HUES6 (cell line): ENCODE measurements at regions not wholly inside any gene's neighbourhood (a gene's known extent, or its start where the extent isn't known, plus 50 kb on each side); places are given as distances from the start of the nearest gene placed in this dataset.

Experiments used
- H3K27ac ChIP-seq: 2 replicates; pipeline ENCODE4 v1.7.0; 2013; ENCODE audit warnings: low read depth, mild to moderate bottlenecking, low read length, inconsistent platforms
- H3K27me3 ChIP-seq: 2 replicates; pipeline ENCODE4 v1.6.1; 2013; ENCODE audit warnings: low read length; ENCODE audit not compliant: control insufficient read depth, insufficient read depth
- H3K36me3 ChIP-seq: 2 replicates; pipeline ENCODE4 v1.6.1; 2013; ENCODE audit warnings: low read length; ENCODE audit not compliant: control insufficient read depth, insufficient read depth
- H3K4me1 ChIP-seq: 2 replicates; pipeline ENCODE4 v1.6.1; 2013; ENCODE audit warnings: low read length; ENCODE audit not compliant: control insufficient read depth, insufficient read depth
- H3K4me3 ChIP-seq: 2 replicates; pipeline ENCODE4 v1.5.1; 2013; ENCODE audit warnings: low read depth, low read length
- H3K9ac ChIP-seq: one replicate; pipeline ENCODE4 v1.6.1; 2013; ENCODE audit warnings: mild to moderate bottlenecking, low read length
- H3K9me3 ChIP-seq: 2 replicates; pipeline ENCODE4 v1.6.1; 2013; ENCODE audit warnings: low read depth, low read length; ENCODE audit not compliant: control insufficient read depth, insufficient read depth

DNA sequence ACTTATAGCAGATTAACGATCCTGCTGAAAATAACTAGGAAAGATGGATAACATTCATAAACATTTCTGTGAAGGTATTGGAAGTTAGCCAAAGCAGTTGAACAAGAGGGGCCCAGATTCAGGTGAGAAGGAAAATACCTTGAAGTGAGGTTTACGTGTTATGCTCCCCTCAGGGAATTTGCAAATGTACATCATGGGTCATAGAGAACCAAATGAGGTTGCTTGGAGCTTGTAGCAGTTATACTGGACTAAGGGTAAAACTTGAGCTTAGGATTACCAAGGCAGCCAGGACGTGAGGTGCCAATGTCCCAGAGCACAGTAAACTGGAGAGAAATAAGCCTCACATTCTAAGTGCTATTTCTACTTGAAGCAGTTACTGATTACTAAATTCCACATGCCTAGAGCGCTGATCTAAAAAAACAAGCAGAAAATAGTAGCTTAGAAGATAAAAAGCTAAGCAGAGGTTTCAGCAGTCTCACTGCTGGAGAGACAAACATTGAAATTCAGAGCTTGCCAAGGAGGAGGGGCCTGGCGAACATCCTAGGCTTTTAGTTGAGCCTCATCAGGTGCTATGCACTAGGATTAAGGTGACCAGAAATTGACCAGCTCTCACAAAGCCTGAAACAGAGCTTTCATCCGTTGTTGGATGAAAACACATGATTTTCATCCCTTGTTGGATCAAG is 136.7 kb upstream of the FAM20A start:
- Histone ChIP-seq H3K27ac (no peak overlapping the region), H3K9me3 (peaks cover 23% of the 10 kb centered on the region), H3K36me3 (no peaks in the 10 kb centered on the region), H3K4me1 (peaks cover 31% of the 10 kb centered on the region), H3K27me3 (no peaks in the 10 kb centered on the region), H3K9ac (no peak overlapping the region), H3K4me3 (no peak overlapping the region)

DNA sequence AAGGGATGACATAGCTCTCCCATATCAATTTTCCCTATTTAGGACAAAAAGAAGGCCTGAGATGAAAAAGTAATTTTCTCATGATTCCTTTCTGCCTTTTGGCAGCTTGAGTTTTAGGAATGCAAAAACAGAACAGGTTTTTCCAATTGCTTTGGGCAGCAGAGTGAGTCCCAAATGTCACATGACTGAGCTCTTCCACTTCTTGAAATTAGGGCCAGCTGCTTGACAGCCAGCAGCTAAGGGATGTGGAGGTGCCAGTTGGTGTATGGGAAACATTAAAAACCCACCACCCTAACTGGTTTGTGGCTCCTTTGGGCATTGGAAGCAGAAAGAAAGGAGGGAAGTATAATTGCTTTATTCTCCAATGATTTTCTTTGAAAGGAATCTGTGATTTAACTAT is 133.8 kb upstream of the FAM20A start:
- Histone ChIP-seq H3K36me3 (no peaks in the 10 kb centered on the region), H3K4me3 (no peak overlapping the region), H3K27ac (peak overlapping the region; percentile 86; the same call in 1 of the 2 replicates), H3K9me3 (peaks cover 12% of the 10 kb centered on the region), H3K9ac (peak overlapping the region; percentile 89), H3K27me3 (no peaks in the 10 kb centered on the region), H3K4me1 (peaks cover 55% of the 10 kb centered on the region)

DNA sequence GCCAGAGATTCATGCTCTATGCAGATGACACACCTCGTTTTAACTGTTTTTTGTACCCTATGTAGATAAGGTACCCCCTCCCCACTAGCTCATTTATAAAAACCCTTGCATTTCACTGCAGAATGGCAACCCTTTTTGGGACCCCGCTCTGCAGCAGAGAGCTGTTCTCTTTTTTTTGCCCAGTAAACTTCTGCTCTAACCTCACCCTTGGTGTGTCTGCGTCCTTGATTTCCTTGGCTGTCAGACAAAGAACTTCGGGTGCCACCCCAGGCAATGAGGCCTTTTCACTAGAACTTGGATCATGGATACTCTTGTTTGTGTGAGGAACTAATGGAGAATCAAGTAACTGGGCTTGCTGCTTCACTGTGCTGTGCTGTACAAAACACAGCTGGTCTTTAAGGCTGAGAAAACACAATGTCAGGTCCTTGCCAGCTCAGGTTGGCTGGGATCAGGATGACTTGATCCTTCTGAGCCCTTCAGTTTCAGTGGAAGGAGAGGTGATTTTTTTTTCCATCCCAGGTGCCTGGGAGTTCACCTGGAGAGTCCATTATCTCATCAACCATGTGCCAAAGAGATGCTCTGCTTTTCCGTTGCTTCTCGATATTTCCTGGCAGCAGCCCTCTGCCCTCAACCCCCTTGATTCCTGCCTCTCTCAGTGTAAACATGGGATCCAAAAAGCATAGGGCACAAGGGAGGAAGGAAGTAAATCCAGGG is 133.2 kb upstream of the FAM20A start:
- H3K27ac ChIP-seq, result peak overlapping the region; percentile 86
- H3K36me3 ChIP-seq, result no peaks in the 10 kb centered on the region
- peak overlapping the region; percentile 10; the same call in 1 of the 2 replicates for H3K4me3 ChIP-seq
- H3K4me1 ChIP-seq, result peaks cover 55% of the 10 kb centered on the region
- H3K9me3 ChIP-seq, result peaks cover 13% of the 10 kb centered on the region
- no peaks in the 10 kb centered on the region for H3K27me3 ChIP-seq
- H3K9ac ChIP-seq, result peak overlapping the region; percentile 89

DNA sequence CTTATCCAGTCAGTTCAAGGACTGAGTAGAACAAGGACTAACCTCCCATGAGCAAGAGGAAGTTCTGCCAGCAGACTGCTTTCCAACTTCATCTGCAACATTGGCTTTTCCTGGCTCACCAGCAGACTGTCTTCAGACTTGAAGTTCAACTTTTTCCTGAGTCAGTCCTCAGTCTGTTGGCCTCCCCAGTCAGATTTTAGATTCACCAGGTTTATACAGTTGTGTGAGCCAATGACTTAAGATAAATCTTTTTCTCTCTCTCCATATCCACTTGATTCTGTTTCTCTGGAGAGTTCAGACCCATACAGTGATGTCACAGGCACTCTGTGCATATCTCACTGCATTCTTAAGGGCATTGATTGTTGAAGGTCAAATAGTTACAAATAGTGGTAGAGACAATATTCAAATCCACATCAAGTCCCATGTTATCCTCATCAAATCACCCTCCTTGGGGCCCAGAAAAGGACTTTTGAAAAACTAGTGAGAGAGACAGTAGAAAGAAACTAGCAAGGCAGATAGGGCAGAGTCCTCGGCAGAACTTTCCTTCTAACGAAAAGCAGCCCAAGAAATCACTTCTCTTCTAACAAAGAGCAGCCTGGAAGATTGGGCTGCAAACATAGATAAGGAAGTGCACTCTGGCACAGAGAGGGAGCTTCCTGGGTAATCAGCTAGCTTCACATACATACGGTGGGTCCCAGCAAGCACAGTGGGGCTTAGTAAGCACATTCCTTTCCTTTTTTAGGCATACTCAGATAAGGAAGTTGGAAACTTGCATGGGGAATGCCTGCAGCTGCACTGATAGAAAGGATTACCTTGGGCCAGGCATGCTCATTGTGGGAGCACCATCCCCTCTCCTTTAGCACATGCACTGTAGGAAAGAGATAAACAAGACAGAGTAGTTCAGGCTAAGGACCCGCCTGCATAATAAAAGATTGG is 132.3 kb upstream of the FAM20A start:
- Histone ChIP-seq H3K4me1 (peaks cover 55% of the 10 kb centered on the region), H3K27me3 (no peaks in the 10 kb centered on the region), H3K9me3 (peaks cover 18% of the 10 kb centered on the region), H3K36me3 (no peaks in the 10 kb centered on the region), H3K4me3 (peak overlapping the region; percentile 25; the same call in 1 of the 2 replicates), H3K27ac (peak overlapping the region; percentile 86), H3K9ac (peak overlapping the region; percentile 89)

DNA sequence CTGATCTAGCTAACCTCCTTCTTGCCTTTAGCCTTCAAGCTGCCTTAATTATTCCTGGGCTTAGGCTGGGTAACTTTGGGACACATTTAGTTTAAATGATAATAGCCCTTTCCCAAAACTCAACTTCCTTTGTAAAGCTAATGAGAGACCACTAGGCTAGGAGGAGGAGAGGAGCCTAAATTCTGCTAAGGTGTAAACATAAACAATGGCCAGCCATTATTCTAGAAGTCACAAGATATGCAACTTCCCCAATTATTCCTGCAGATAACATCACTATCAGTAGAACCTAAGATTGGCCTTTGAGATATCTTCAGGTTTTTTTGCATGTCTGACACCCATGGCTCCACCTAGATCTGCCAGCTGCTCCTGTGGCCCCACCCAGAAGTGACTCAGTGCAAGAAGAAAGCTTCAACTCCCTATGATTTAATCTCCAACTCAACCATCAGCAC is 131.2 kb upstream of the FAM20A start:
- Histone ChIP-seq H3K27ac (peak overlapping the region; percentile 95), H3K27me3 (no peaks in the 10 kb centered on the region), H3K4me3 (peak overlapping the region; percentile 33; the same call in 1 of the 2 replicates), H3K4me1 (peaks cover 47% of the 10 kb centered on the region), H3K9me3 (peaks cover 28% of the 10 kb centered on the region), H3K9ac (peak overlapping the region; percentile 89), H3K36me3 (no peaks in the 10 kb centered on the region)

DNA sequence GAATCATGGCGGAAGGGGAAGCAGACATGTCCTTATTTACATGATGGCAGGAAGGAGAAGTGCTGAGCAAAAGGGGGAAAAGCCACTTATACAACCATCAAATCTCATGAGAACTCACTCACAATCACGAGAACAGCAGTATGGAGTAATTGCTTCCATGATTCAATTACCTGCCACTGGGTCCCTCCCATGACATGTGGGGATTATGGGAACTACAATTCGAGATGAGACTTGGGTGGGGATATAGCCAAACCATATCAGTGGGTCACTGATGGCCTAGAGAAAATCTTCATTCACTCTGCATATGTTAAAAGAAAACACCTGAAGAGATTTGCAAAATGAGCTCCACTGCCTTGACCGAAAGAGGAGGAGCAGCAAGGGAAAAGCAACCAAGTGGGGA is 130.3 kb upstream of the FAM20A start:
- no peaks in the 10 kb centered on the region for H3K27me3 ChIP-seq
- no peaks in the 10 kb centered on the region for H3K36me3 ChIP-seq
- peak overlapping the region; percentile 79 for H3K9ac ChIP-seq
- peaks cover 47% of the 10 kb centered on the region for H3K4me1 ChIP-seq
- H3K4me3 ChIP-seq, result peak overlapping the region; percentile 33; the same call in 1 of the 2 replicates
- H3K27ac ChIP-seq, result peak overlapping the region; percentile 95
- peaks cover 30% of the 10 kb centered on the region for H3K9me3 ChIP-seq

DNA sequence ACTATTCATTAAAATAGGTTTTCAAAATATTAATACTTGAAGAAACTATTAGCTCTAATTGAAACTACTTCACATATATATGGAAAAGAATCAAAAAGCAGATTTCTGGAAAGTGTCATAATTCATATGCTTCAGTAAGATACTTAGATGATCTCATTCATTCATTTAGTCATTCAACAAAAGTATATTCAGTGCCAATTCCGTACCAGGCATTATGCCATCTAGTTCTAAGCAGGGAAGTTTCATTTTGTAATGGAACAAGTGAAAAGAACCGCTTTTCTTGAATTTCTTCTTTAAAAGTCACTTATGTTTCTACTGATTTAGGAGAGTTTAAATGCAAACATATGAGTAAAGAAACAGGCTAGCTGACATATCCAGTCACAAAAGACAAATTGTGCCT is 118.3 kb upstream of the FAM20A start:
- no peaks in the 10 kb centered on the region for H3K4me1 ChIP-seq
- no peaks in the 10 kb centered on the region for H3K27me3 ChIP-seq
- H3K9me3 ChIP-seq, result no peaks in the 10 kb centered on the region
- no peak overlapping the region for H3K4me3 ChIP-seq
- no peak overlapping the region for H3K9ac ChIP-seq
- H3K36me3 ChIP-seq, result no peaks in the 10 kb centered on the region
- no peak overlapping the region for H3K27ac ChIP-seq

DNA sequence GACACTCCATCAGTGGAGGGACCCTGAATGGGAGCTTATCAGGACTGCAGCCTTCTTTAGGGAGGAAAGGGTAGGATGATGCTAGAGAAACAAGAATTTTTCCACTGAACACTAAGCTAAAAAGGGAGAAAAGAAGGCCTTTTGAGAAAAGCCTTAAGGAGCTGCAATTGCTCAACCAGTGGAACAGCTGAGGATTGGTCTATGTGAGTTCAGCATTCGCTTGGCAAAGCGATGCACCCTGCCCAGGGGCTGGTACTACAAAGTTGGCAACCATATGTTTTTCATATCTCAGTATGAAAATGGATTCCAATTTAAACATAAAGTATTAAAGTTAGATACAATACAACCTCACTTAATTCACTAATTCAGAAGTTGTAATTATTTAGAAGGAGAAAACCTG is 117.8 kb upstream of the FAM20A start:
- Histone ChIP-seq H3K9ac (no peak overlapping the region), H3K27me3 (no peaks in the 10 kb centered on the region), H3K9me3 (no peaks in the 10 kb centered on the region), H3K4me3 (no peak overlapping the region), H3K36me3 (no peaks in the 10 kb centered on the region), H3K4me1 (no peaks in the 10 kb centered on the region), H3K27ac (no peak overlapping the region)

DNA sequence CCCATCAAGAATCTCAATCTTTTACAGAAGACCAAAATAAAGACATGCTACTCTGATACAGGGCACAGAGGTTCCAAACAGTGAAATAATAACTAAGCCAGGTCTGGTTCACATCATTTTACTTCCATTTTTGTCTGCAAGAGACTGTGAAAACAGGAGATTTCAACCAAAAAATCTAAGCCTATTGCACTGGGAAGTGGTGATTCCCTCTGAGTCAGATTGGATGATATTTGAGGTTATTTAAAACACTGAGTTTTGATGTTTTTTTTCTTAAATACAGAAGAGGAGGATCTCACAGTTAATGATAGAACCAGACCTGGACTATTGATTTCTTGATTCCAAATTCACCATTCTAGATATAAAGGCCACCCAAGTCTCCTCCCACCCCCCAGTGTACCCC is 117.3 kb upstream of the FAM20A start:
- Histone ChIP-seq H3K4me1 (no peaks in the 10 kb centered on the region), H3K9me3 (no peaks in the 10 kb centered on the region), H3K9ac (no peak overlapping the region), H3K36me3 (no peaks in the 10 kb centered on the region), H3K27me3 (no peaks in the 10 kb centered on the region), H3K4me3 (no peak overlapping the region), H3K27ac (no peak overlapping the region)

DNA sequence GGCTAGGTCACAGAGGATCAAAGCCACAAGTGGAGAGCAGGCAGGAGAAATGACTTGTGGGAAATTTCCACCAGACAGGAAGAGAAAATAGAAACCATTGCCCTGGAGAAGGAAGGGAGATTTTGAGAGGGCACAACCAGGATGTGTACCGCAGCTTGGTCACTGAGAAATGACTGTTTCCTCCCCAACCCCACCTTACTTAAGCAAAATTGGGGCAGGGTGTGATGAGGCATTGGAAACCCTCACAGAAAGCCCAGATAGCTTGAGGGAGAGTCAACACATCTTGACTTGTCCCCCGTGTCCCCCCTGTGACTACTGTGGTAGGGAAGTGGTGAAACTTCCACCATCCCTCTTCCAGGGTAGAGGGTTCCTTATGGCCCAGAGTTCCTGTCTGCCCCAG is 113.5 kb upstream of the FAM20A start:
- Histone ChIP-seq H3K9me3 (no peaks in the 10 kb centered on the region), H3K36me3 (no peaks in the 10 kb centered on the region), H3K27me3 (no peaks in the 10 kb centered on the region), H3K9ac (no peak overlapping the region), H3K4me1 (no peaks in the 10 kb centered on the region), H3K27ac (no peak overlapping the region), H3K4me3 (no peak overlapping the region)
